ENCODE measurements at regions not wholly inside any gene's neighbourhood (a gene's known extent, or its start where the extent isn't known, plus 50 kb on each side); places are given as distances from the start of the nearest gene placed in this dataset.

GRCh38 chr4:145351162-145351561, 130.5 kb upstream of the SMAD1 start (continued):
- TF ChIP-seq CUX1 (IDR thresholded peaks at IDR 0.05; ENCODE audit: insufficient replicate concordance, low read depth, low read length) (no peak), SRF (IDR thresholded peaks at IDR 0.05; ENCODE audit: low read depth in 2 of 2, low read length in 2 of 2) (no peak), NFXL1 (IDR thresholded peaks at IDR 0.05; ENCODE audit: borderline replicate concordance) (no peak), KLF5 (IDR thresholded peaks at IDR 0.05; ENCODE audit: partially characterized antibody) (no peak), ETV6 (conservative IDR thresholded peaks at IDR 0.05 in 1 of 2, IDR thresholded peaks at IDR 0.05 in 1 of 2; ENCODE audit: borderline replicate concordance in 1 of 2, low read depth in 1 of 2) (no peak)

- H3K27me3 ChIP-seq (replicated peaks in 1 of 2; ENCODE audit: control insufficient read depth in 2 of 2, insufficient read depth in 2 of 2, low read length in 1 of 2): no peaks in the 10 kb centered on the region
- ChIA-PET RAD21 (ENCODE audit: unreplicated experiment) (no interaction called here), SMC1A (ENCODE audit: uncharacterized antibody, unreplicated experiment) (no interaction called here), CTCF (no interaction called here), POLR2A (interaction anchor here (1.0 kb wide), 1 partner anchor 12 kb away, joined by 3 read pairs; no protein-coding TSS in a partner anchor)
- H3K4me2 ChIP-seq (ENCODE audit: control insufficient read depth, insufficient read depth): no peak overlapping the region
- H3K9me3 ChIP-seq (replicated peaks; ENCODE audit: control insufficient read depth, insufficient read depth, low read length): no peaks in the 10 kb centered on the region
- no peak overlapping the region for H3K4me3 ChIP-seq
- TF ChIP-seq REST (IDR thresholded peaks at IDR 0.05; ENCODE audit: low read depth, low read length) (no peak), FOS (IDR thresholded peaks at IDR 0.05; ENCODE audit: borderline replicate concordance, extremely low read depth, insufficient read length) (no peak), RB1 (IDR thresholded peaks at IDR 0.05; ENCODE audit: borderline replicate concordance) (no peak), MEF2B (IDR thresholded peaks at IDR 0.05; ENCODE audit: partially characterized antibody, poor library complexity, severe bottlenecking) (no peak)
- BruUV-seq (replicated peaks): no TSS peak
- 69% methylated on average over 4 of the region's 4 CpGs for WGBS (ENCODE audit: insufficient coverage, insufficient replicate concordance, low lambda C conversion rate, missing lambda C conversion rate)
- no peak overlapping the region for H3K9ac ChIP-seq (ENCODE audit: control insufficient read depth, insufficient read depth, low read length)
- no peaks in the 10 kb centered on the region for H3K79me2 ChIP-seq (ENCODE audit: control insufficient read depth, insufficient read depth, low read length)
- intact Hi-C loops (cut with micrococcal nuclease; ENCODE audit: unreplicated experiment): no loop called here
- DNase-seq (ENCODE audit: low read depth, low spot score) (no peak), ATAC-seq (no peak), FAIRE-seq (no peak)
- in situ Hi-C loops (cut with MboI): no loop called here
- H2AFZ ChIP-seq (ENCODE audit: control insufficient read depth, low read depth, low read length): no peak overlapping the region
- no peak overlapping the region for H3K27ac ChIP-seq (ENCODE audit: control insufficient read depth, insufficient read depth)
- H3K36me3 ChIP-seq (ENCODE audit: control insufficient read depth in 2 of 2, insufficient read depth in 2 of 2, low read length in 1 of 2): no peaks in the 10 kb centered on the region
- H3K4me1 ChIP-seq (ENCODE audit: control insufficient read depth, insufficient read depth, low read length): no peaks in the 10 kb centered on the region
- H4K20me1 ChIP-seq (ENCODE audit: control insufficient read depth, insufficient read depth): no peaks in the 10 kb centered on the region
Observed at GRCh38 chr4:145348291-145348690, 133.4 kb upstream of the SMAD1 start.

Data from GM12878 (cell line).